SK-N-SH (cell line): ENCODE measurements at regions not wholly inside any gene's neighbourhood (a gene's known extent, or its start where the extent isn't known, plus 50 kb on each side); places are given as distances from the start of the nearest gene placed in this dataset.
"Not testable (repeated sequence)": the region's sequence is repeated elsewhere in the genome, so short reads cannot be mapped to it uniquely, and the experiment has no call there.

Source experiments
- CHD2 ChIP-seq: fragments of 150-350 bp; IDR thresholded peaks from 2 replicates; pipeline ENCODE4 v1.6.1; 2018; ENCODE audit warnings: low read length; ENCODE audit not compliant: partially characterized antibody
- CTCF ChIP-seq: fragments of 200-600 bp; sonication (generic); IDR thresholded peaks from 2 replicates; pipeline ENCODE4 v1.6.1; 2017; ENCODE audit warnings: antibody characterized with exemption, mild to moderate bottlenecking, moderate library complexity
- EP300 ChIP-seq, 2 experiments: IDR thresholded peaks; 2 replicates each; pipeline versions ENCODE4 v1.4.0 to v1.6.1; 2012; ENCODE audit warnings: borderline replicate concordance in 1 of 2, low read depth in 1 of 2, low read length in 1 of 2
- FOXJ3 ChIP-seq: sonication (generic); formaldehyde crosslinking; IDR thresholded peaks from 2 replicates; pipeline ENCODE4 v1.5.1; 2020; ENCODE audit warnings: mild to moderate bottlenecking, missing genetic modification reagents
- GABPA ChIP-seq: IDR thresholded peaks from 2 replicates; pipeline ENCODE4 v1.4.0; 2012; ENCODE audit warnings: low read depth, mild to moderate bottlenecking
- GATA2 ChIP-seq: sonication (generic); formaldehyde crosslinking; IDR thresholded peaks from 2 replicates; pipeline ENCODE4 v1.5.0; 2020; ENCODE audit warnings: mild to moderate bottlenecking, missing genetic modification reagents
- RAD21 ChIP-seq: IDR thresholded peaks from 2 replicates; pipeline ENCODE4 v1.6.1; 2012; ENCODE audit warnings: mild to moderate bottlenecking, low read length
- RCOR1 ChIP-seq: fragments of 150-350 bp; IDR thresholded peaks from 2 replicates; pipeline ENCODE4 v1.6.1; 2017; ENCODE audit warnings: antibody characterized with exemption, low read length
- TCF12 ChIP-seq: IDR thresholded peaks from 2 replicates; pipeline ENCODE4 v1.4.0; 2012
- USF2 ChIP-seq: fragments of 150-350 bp; IDR thresholded peaks from 2 replicates; pipeline ENCODE4 v1.6.1; 2017; ENCODE audit warnings: antibody characterized with exemption, low read length, low read depth, borderline replicate concordance
- TF ChIP-seq, protein P1 (sequence below): IDR thresholded peaks from 2 replicates; pipeline ENCODE4 v1.6.1; 2012; ENCODE audit warnings: mild to moderate bottlenecking, low read depth, low read length, moderate library complexity

GRCh38 chr2:90251576-90251975 is 1560.1 kb downstream of the RPIA start:
- TF ChIP-seq USF2; GABPA; EP300 (IDR thresholded peaks at IDR 0.05; ENCODE audit: borderline replicate concordance in 1 of 2, low read depth in 1 of 2, low read length in 1 of 2); RCOR1; CHD2; GATA2 (CRISPR knock-in tag); RAD21; CTCF; FOXJ3; TCF12: not testable (repeated sequence)
- TF ChIP-seq, protein P1, sequence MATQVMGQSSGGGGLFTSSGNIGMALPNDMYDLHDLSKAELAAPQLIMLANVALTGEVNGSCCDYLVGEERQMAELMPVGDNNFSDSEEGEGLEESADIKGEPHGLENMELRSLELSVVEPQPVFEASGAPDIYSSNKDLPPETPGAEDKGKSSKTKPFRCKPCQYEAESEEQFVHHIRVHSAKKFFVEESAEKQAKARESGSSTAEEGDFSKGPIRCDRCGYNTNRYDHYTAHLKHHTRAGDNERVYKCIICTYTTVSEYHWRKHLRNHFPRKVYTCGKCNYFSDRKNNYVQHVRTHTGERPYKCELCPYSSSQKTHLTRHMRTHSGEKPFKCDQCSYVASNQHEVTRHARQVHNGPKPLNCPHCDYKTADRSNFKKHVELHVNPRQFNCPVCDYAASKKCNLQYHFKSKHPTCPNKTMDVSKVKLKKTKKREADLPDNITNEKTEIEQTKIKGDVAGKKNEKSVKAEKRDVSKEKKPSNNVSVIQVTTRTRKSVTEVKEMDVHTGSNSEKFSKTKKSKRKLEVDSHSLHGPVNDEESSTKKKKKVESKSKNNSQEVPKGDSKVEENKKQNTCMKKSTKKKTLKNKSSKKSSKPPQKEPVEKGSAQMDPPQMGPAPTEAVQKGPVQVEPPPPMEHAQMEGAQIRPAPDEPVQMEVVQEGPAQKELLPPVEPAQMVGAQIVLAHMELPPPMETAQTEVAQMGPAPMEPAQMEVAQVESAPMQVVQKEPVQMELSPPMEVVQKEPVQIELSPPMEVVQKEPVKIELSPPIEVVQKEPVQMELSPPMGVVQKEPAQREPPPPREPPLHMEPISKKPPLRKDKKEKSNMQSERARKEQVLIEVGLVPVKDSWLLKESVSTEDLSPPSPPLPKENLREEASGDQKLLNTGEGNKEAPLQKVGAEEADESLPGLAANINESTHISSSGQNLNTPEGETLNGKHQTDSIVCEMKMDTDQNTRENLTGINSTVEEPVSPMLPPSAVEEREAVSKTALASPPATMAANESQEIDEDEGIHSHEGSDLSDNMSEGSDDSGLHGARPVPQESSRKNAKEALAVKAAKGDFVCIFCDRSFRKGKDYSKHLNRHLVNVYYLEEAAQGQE: not testable (repeated sequence)
